OCI-LY3 (cell line): ENCODE measurements at regions not wholly inside any gene's neighbourhood (a gene's known extent, or its start where the extent isn't known, plus 50 kb on each side); places are given as distances from the start of the nearest gene placed in this dataset.

Experiments
- EZH2phosphoT487 ChIP-seq: fragments of 200-600 bp; shearing (Covaris generic); IDR thresholded peaks from 2 replicates; pipeline ENCODE4 v1.6.1; 2018; ENCODE audit warnings: antibody characterized with exemption, mixed run types, low read depth
- TF ChIP-seq, protein P1 (sequence below): fragments of 200-600, 300-600 bp; sonication (generic); IDR thresholded peaks from 2 replicates; pipeline ENCODE4 v1.5.1; 2014; ENCODE audit warnings: antibody characterized with exemption, low read length, low read depth

DNA sequence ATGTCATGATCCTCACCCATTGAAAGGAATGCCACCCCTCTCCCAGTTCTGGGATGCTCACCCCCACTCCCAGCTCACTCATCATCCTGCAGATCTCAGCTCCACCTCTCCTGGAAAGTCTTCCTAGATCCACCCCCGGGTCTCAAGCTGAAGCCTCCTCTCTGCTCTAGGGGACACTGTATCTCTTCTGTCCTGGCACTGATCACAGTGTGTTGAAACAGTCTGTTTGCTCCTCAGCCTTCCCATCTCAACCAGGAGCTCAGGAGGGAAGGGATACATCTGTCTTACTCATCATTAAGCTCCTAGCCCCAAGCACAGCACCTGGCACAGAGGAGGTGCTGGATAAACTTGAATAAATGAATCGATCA, 80.1 kb downstream of the MRPL14 start:
- TF ChIP-seq, protein P1, sequence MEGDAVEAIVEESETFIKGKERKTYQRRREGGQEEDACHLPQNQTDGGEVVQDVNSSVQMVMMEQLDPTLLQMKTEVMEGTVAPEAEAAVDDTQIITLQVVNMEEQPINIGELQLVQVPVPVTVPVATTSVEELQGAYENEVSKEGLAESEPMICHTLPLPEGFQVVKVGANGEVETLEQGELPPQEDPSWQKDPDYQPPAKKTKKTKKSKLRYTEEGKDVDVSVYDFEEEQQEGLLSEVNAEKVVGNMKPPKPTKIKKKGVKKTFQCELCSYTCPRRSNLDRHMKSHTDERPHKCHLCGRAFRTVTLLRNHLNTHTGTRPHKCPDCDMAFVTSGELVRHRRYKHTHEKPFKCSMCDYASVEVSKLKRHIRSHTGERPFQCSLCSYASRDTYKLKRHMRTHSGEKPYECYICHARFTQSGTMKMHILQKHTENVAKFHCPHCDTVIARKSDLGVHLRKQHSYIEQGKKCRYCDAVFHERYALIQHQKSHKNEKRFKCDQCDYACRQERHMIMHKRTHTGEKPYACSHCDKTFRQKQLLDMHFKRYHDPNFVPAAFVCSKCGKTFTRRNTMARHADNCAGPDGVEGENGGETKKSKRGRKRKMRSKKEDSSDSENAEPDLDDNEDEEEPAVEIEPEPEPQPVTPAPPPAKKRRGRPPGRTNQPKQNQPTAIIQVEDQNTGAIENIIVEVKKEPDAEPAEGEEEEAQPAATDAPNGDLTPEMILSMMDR = no peak
- no peak for TF ChIP-seq EZH2phosphoT487
